NT2/D1 (cell line): ENCODE measurements at regions not wholly inside any gene's neighbourhood (a gene's known extent, or its start where the extent isn't known, plus 50 kb on each side); places are given as distances from the start of the nearest gene placed in this dataset.

Experiments
- SUZ12 ChIP-seq: IDR thresholded peaks from 2 replicates; pipeline ENCODE4 v1.6.1; 2011; ENCODE audit not compliant: insufficient read length, insufficient read depth; ENCODE audit errors: extremely low read depth
- YY1 ChIP-seq: IDR thresholded peaks from 2 replicates; pipeline ENCODE4 v1.6.1; 2011; ENCODE audit not compliant: insufficient read length, insufficient read depth
- ZNF274 ChIP-seq: IDR thresholded peaks from 2 replicates; pipeline ENCODE4 v1.6.1; 2011; ENCODE audit warnings: mild to moderate bottlenecking, low read depth, low read length

DNA sequence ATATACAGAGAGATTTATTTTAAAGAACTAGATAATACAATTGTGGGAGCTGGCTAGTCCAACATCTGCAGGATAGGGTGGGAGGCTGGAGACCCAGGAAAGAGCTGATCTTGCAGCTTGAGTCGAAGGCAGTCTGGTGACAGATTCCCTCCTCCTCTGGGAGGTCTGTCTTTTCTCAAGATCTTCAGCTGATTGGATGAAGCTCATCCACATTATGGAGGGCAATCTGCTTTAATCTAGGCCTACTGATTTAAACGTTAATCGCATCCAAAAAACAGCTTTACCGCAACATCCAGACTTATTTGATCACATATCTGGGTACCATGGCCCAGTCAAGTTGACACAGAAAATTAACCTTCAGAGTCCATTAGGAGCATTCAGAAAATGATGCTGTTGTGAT is 168.1 kb downstream of the ATPSCKMT start:
- TF ChIP-seq YY1 (no peak), ZNF274 (no peak), SUZ12 (no peak)
